ENCODE measurements at regions not wholly inside any gene's neighbourhood (a gene's known extent, or its start where the extent isn't known, plus 50 kb on each side); places are given as distances from the start of the nearest gene placed in this dataset.

DNA sequence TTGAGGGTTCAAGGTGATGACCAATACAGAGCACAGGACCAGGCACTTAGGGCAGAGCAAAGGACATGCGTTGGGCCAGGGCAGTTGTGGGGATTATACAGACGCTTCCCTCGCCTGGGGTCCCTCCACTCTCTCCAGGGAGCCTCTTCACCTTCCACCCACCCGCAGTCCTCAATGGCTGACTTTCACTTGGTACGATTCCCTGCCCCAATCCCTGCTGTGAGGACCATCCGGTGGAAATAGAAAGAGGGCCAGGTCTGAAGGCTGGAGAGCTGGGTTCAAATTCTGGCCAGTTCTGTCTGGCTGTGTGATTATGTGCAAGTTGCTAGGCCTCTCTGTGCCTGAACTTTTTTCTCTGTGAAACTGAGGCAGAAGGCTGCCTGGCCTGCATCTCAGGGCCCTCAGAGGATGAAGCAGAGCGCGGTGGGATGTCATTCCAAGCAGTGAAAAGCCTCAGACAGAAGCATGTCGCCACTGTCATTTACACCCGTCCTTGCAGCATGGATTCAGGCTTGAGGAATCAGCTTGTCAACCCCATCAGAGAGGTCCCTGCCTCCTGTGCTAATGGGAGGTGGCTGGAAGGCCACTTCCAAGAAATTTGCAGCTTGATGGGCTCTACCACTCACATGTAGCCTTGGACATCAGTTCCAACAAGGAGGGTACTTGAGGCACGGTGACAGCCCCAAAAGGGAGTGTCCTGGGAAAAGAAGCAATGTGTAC, 206.6 kb upstream of the IER5L start:
- TF ChIP-seq, protein P1, sequence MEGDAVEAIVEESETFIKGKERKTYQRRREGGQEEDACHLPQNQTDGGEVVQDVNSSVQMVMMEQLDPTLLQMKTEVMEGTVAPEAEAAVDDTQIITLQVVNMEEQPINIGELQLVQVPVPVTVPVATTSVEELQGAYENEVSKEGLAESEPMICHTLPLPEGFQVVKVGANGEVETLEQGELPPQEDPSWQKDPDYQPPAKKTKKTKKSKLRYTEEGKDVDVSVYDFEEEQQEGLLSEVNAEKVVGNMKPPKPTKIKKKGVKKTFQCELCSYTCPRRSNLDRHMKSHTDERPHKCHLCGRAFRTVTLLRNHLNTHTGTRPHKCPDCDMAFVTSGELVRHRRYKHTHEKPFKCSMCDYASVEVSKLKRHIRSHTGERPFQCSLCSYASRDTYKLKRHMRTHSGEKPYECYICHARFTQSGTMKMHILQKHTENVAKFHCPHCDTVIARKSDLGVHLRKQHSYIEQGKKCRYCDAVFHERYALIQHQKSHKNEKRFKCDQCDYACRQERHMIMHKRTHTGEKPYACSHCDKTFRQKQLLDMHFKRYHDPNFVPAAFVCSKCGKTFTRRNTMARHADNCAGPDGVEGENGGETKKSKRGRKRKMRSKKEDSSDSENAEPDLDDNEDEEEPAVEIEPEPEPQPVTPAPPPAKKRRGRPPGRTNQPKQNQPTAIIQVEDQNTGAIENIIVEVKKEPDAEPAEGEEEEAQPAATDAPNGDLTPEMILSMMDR (IDR thresholded peaks at IDR 0.05; ENCODE audit: low read depth, low read length, missing input control), result no peak
- TF ChIP-seq GABPA (IDR thresholded peaks at IDR 0.05 in 1 of 2, conservative IDR thresholded peaks at IDR 0.05 in 1 of 2), result no peak
- no peak for TF ChIP-seq FOXA1 (IDR thresholded peaks at IDR 0.05)
